KBM-7 (cell line): ENCODE measurements at regions not wholly inside any gene's neighbourhood (a gene's known extent, or its start where the extent isn't known, plus 50 kb on each side); places are given as distances from the start of the nearest gene placed in this dataset.

Experiments
- DNase-seq: peaks from one replicate; pipeline ENCODE4 v3.0.0-alpha.2; 2015
- in situ Hi-C: fragments of 300-500 bp; cut with MboI; formaldehyde crosslinking; loops from 2 replicates; pipeline ENCODE4 v1.14.3; 2020; ENCODE audit warnings: low sequenced_read_pairs, low pct_unique_long_range_greater_than_20kb, mixed read lengths

GRCh38 chr13:59330764-59331163, 833.0 kb downstream of the DIAPH3 start:
- DNase-seq = no peak
- in situ Hi-C loops = no loop called here

DNA sequence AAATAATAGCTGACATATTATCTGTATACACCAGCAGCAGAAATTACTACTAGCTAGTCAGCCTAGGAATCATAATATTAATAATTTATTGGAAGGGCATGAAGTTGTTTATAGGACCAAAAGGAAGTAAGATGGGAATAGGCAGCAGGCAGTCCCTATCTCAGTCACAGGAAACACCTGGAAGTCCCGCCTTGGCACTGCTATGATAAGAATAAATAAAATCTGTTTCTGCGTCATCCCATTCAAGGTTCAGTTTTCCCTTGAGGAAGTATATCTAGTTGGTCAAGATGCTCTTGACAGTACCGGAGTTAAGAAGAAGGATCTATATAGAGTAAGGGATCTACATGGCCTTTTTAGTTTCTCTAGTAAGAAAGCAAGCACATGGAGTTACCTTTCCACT, 830.8 kb downstream of the DIAPH3 start:
- in situ Hi-C loops = no loop called here
- DNase-seq = no peak

DNA sequence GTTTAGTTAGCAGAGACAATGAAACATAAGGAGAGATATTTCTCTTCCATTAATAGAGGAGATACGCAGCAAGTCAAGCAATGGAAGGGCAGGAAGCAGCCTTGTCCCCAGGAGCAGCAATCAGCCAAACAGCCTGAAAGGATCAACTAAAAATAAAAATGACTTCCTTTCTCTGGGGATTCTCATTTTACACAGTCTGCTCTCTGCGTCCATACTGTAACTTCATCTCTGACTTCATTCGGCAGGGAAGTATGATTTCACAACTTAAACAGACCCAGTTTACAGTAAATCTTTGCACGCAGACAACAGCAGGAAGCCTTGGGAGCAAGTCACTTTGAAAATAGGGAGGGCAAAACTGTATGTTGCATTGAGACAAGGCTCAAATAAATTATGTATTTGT, 826.7 kb downstream of the DIAPH3 start:
- peak; percentile 70 for DNase-seq
- in situ Hi-C loops = no loop called here

DNA sequence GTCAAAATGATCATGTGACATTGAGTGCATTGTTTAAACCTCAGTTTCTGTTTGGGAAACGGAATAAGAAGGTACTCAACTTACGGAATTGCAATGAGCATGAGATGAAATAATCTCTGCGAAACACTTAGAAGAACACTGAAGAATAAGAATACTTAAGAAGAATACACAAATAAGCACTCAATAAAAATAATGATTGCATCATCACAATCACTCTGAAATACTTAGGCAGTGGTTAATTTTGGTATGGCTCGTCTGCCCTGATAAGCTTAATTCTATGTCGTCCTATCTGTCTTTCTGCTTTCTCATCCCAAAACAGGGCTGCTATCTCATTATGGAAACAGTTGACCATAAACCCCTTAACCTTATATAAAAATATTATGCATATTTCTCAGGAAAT, 823.6 kb downstream of the DIAPH3 start:
- in situ Hi-C loops = no loop called here
- no peak for DNase-seq

DNA sequence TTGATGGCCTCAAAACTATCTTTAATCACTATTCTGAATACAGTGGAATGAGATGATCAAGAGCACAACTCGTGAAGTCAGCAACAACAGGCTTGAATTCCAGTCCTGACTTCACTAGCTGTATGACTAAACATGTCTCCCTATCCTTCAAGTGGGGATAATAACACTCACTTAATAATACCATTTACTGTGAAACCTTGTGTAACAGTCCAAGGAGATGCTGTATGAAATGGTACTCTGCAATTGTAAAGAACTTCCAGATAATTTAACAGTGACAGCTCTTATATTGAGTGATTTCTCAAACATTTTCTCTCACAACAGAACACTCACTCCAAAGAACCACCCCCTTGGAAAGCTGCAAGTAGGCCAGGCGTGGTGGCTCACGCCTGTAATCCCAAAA, 823.1 kb downstream of the DIAPH3 start:
- in situ Hi-C loops = no loop called here
- no peak for DNase-seq

DNA sequence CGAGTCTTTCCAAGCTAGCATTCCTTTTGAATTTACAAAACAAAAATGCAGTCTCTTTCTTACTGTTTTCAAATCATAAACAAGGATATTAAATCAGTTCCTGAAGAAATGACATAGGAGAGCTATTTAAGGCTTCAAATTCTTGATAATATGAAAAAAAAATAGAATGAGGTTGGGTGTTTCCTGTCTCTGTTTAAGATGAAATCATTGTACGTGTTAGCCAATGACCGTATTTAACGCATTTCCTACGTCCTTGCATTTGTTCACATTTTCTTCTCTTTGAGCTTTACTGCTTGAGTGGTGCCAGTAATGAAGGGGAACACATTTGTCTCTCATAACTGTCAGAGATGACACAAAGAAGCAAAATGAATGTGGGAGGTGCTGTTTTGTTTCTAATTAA, 821.3 kb downstream of the DIAPH3 start:
- no peak for DNase-seq
- in situ Hi-C loops = no loop called here

- DNase-seq = no peak
- in situ Hi-C loops = no loop called here
Observed at GRCh38 chr13:59343132-59343531, 820.6 kb downstream of the DIAPH3 start.

DNA sequence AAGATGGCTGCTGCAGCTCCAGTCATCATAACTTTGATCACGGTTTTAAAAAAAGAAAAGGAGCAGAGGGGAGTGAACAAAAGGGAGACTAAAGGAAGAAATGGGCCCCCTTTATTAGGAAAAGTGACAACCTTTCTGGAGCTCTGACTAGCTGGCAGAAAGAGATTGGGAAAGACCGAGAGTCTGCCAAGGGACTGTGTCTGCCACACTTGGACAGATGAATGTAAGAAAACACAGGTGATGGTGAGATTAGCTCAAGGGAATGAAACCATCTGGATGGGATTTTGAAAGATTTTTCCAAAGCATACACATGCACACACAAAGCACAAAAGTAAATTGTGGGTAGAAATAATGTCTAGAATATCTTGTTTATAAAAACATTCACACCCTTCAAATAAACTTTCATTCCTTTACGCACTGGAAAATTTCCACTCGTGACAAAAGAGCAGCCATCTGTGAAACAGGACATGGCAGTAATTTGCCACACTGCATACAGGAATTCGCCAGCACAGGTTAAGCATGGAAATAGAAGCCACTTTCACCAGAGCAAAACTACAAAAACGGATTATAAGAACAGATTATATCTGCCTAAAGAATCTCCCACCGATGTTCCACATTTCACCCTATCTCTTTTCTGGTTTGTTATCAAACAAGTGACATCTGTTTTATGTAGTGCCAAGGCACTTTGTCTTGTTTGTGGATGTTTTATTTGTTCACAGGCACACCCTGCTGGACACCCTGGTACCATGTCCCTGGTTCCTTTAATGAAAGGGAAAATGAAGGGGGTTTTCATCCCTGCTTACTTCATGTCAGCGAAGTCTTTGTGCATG, 819.5 kb downstream of the DIAPH3 start:
- in situ Hi-C loops = no loop called here
- DNase-seq = no peak

DNA sequence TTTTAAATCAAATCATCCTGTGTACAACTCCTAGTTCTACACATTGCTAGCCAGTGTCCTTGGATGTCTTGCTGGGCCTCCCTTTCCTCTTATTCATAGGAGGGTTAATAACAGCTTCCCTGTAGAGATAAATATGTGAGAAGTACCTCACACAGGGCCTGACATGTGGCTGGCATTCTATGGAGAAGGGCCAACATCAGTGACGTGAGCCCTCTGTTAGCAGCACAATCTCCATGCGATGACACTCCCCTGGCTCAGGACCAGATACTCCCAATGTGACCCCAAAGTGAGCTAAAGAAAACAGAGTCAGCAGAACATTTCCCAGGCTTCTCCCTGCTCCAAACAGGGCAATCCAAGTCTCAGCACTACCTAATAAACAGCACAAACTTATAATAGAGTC, 818.4 kb downstream of the DIAPH3 start:
- in situ Hi-C loops = no loop called here
- no peak for DNase-seq

DNA sequence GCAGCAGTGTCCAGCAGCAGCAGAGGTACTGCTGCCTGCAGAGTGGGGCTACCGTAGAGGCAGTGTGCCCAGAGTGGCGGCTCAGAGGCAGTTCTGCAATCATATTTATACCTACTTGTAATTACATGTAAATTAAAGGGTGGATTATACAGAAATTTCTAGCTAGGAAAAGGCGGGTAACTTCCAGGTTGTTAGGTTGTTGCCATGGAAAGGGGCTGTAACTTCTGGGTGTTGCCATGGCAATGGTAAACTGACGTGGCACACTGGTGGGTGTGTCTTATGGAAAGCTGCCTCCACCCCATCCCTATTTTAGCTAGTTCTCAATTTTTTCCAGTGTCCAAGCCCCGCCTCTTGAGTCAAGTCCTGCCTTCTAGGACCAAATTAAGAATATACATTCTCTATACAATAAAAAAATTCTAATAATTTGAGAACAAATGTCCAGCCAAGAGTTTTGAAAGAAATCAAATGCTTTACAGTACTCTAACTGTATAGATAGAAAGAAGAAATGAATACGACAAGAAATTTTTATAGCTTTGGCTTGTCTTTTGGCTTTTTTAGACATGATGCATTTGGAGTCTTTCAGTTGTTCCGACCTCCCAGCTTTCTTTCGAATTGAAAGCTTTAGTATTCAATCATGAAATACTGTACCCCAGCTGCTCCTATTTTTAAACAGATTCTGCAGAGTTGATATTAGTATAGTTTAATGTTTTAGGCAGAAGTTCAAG, 816.6 kb downstream of the DIAPH3 start:
- in situ Hi-C loops = no loop called here
- no peak for DNase-seq

DNA sequence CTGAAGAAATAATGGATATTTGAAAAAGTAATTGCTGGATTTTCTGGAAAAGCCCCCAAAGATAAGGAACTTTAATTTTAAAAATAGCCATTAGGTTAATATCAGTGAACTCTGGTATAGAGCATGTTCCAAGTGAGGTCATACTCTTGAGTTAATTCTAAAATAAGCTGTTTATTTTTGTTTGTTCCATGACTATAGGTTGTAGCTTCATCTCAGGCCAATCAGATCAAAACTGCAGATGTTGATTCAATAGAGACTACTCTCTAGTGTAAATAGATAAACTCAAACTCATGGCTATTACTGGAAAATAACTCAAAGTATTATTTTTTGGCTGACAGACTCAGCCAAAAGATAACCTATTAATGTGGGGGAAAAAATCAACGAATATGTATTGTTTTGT, 815.1 kb downstream of the DIAPH3 start:
- no peak for DNase-seq
- in situ Hi-C loops = no loop called here

GRCh38 chr13:59352600-59352999, 811.1 kb downstream of the DIAPH3 start:
- in situ Hi-C loops = no loop called here
- DNase-seq = no peak

DNA sequence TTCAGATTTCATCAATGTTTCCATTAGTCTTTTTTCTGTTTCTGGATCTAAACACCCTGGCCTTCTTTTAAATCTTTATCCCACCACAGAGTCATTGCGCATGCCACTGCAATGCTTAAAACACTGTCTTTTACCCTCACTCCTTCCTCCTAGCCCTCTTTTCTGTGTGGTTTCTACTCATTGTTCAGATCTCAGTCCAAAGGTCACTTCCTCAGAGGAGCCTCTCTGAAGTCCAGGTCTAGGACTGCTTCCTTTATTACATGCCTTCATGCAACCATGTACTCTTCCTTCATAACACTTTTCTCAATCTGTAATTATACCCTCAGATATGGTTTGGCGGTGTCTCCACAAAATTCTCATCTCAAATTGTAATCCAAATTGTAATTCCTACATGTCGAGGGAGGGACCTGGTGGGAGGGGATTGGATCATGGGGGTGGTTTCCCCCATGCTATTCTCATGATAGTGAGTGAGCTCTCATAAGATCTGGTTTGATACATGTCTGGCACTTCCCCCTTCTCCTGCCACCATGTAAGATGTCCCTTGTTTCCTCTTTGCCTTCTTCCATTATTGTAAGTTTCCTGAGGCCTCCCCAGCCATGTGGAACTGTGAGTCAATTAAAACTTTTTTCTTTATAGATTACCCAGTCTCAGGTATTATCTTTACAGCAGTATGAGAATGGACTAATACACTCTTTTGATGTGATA, 808.9 kb downstream of the DIAPH3 start:
- peak; percentile 43 for DNase-seq
- in situ Hi-C loops = no loop called here

DNA sequence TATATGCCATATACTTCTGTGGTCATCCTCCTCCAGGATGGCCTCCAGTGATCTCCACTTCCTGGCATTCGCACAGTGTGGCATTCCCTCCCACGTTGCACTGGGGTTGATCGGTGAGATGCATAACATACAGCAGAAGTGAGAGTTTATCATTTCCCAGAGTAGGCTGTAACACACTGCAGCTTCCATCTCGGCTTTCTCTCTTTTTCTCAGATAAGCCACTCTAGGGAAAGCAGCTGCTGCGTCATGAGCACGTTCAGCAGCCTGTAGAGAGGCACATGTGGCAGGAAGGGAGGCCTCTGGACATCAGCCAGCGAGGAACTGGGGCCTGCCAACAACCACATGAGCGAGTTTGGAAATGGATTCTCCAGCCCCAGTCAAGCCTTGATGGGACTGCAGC, 807.1 kb downstream of the DIAPH3 start:
- in situ Hi-C loops = no loop called here
- peak; percentile 70 for DNase-seq

DNA sequence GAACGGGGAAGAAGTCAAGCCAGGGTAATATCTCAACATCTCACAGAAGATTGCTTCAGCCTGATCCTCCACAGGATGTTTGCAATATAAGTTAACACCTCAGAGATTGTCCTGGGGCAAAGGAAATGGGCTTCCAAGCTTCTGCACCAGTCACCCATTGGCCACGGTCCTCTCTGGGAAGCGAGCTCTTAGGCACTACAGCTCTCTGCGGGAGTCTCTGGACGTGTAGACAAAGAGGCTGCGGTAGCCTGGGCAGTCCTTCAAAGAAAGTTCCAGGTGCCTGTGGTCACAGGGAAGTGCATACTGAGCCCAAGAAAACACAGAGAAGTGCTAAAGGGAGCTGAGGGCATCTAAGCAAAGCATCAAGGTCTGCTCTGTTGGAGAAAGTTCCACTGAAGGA, 805.7 kb downstream of the DIAPH3 start:
- DNase-seq = no peak
- in situ Hi-C loops = no loop called here

DNA sequence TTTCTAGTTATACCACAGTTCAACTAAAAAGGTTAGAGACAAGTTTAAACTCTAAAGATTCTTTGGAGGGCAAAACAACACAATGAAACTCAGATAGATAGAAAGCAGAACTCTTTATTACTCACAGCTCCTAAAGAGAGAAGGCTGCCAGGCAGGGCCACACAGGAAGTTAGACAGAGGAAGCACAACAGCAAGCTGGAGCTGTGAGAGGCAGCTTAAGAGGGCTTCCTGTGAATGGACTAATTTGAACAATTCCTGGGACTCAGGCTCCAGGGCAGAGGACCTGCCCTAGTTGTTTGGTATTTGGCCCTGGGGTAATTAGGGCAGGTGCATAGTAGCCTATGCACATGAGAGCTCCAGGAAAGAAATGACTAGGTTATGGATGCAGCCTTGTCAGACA, 803.6 kb downstream of the DIAPH3 start:
- in situ Hi-C loops = no loop called here
- peak; percentile 68 for DNase-seq

DNA sequence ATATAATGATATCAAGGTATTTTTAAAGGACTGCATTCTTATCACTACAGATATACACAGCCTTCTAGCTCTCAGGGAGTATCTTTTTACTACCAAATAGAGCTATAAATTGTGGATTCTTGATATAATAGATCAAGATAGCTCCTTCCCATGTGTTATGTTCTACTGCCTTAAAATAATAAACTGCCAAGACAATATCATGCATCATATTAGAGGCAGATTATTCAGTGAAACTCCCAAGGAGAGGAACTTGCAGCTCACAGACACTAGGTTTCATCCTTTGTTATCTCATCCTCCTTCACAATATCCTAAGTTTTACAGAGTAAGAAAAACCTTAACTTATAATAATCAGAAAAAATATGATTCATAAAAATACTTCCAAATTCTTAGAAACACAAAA, 802.8 kb downstream of the DIAPH3 start:
- DNase-seq = no peak
- in situ Hi-C loops = no loop called here

- in situ Hi-C loops = no loop called here
- no peak for DNase-seq
Observed at GRCh38 chr13:59363313-59363712, 800.4 kb downstream of the DIAPH3 start.

DNA sequence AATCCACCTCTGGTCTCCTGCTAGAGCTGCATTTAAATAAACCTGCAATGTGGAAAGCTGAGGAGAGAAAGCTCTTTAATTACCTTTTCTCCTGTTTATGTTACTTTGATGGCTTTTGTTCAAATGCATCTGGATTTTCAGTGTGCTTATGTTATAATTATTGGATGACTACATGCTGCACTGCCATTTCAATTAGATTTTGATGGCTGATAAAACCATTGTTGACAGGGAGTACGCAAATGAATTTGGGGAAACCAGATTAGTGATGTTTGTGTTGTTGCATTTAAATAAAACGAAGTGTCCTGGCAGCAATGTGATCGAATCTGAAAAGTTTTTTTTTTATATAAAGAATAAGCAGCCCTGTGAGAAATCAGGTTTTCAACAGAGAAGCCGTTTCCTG, 799.8 kb downstream of the DIAPH3 start:
- in situ Hi-C loops = no loop called here
- DNase-seq = no peak

GRCh38 chr13:59364641-59365085, 799.1 kb downstream of the DIAPH3 start:
- in situ Hi-C loops = no loop called here
- DNase-seq = no peak
